Neural cell (in vitro differentiated cells): ENCODE measurements at regions not wholly inside any gene's neighbourhood (a gene's known extent, or its start where the extent isn't known, plus 50 kb on each side); places are given as distances from the start of the nearest gene placed in this dataset.

ENCODE experiments used
- H2AFZ ChIP-seq: fragments of 200-600, 300-800 bp; sonication (generic), shearing (Covaris generic); 2 replicates; pipeline ENCODE4 v1.6.0; 2014; ENCODE audit warnings: low read depth, mild to moderate bottlenecking, antibody characterized with exemption, low read length, moderate library complexity
- H3F3A ChIP-seq: fragments of 200-600 bp; shearing (Covaris generic); 2 replicates; pipeline ENCODE4 v1.6.1; 2016; ENCODE audit warnings: mild to moderate bottlenecking, moderate library complexity, mixed read lengths, antibody characterized with exemption, low read length; ENCODE audit not compliant: insufficient read depth, poor library complexity, severe bottlenecking
- H3K27ac ChIP-seq: fragments of 200-600, 300-800 bp; sonication (generic), shearing (Covaris generic); 2 replicates; pipeline ENCODE4 v1.5.1; 2014; ENCODE audit warnings: mild to moderate bottlenecking, low read length, moderate library complexity
- H3K27me3 ChIP-seq: fragments of 300-800, 200-600 bp; sonication (generic), shearing (Covaris generic); 2 replicates; pipeline ENCODE4 v1.6.0; 2014; ENCODE audit warnings: mild to moderate bottlenecking, low read depth, low read length, moderate library complexity; ENCODE audit not compliant: insufficient read depth
- H3K36me3 ChIP-seq: fragments of 300-800, 200-600 bp; sonication (generic), shearing (Covaris generic); 2 replicates; pipeline ENCODE4 v1.5.1; 2014; ENCODE audit warnings: mild to moderate bottlenecking, antibody characterized with exemption, low read length, moderate library complexity; ENCODE audit not compliant: insufficient read depth
- H3K4me2 ChIP-seq: fragments of 300-800, 200-600 bp; sonication (generic), shearing (Covaris generic); 2 replicates; pipeline ENCODE4 v1.6.0; 2014; ENCODE audit warnings: mild to moderate bottlenecking, low read length
- H3K4me3 ChIP-seq: fragments of 300-800, 200-600 bp; sonication (generic), shearing (Covaris generic); 2 replicates; pipeline ENCODE4 v1.5.1; 2014; ENCODE audit warnings: mild to moderate bottlenecking, low read length, moderate library complexity
- H3K79me2 ChIP-seq: fragments of 200-600 bp; shearing (Covaris generic); replicated peaks from 2 replicates; pipeline ENCODE4 v1.6.0; 2014; ENCODE audit warnings: mild to moderate bottlenecking, low read length, moderate library complexity; ENCODE audit not compliant: insufficient read depth
- H3K9ac ChIP-seq: fragments of 300-800, 200-600 bp; sonication (generic), shearing (Covaris generic); 2 replicates; pipeline ENCODE4 v1.6.1; 2016; ENCODE audit warnings: mild to moderate bottlenecking, low read length, mixed read lengths
- H3K9me2 ChIP-seq: fragments of 200-600 bp; shearing (Covaris generic); 2 replicates; pipeline ENCODE4 v1.6.1; 2016; ENCODE audit warnings: mild to moderate bottlenecking, low read length, mixed read lengths; ENCODE audit not compliant: insufficient read depth
- H3K9me3 ChIP-seq: fragments of 200-600, 300-800 bp; sonication (generic), shearing (Covaris generic); 2 replicates; pipeline ENCODE4 v1.6.1; 2016; ENCODE audit warnings: mild to moderate bottlenecking, mixed run types, low read length, moderate library complexity, mixed read lengths
- H4K20me1 ChIP-seq: fragments of 200-600 bp; shearing (Covaris generic); 2 replicates; pipeline ENCODE4 v1.6.1; 2016; ENCODE audit warnings: mild to moderate bottlenecking, mixed run types; ENCODE audit not compliant: insufficient read depth
- CTCF ChIP-seq: fragments of 450-650 bp; IDR thresholded peaks from 2 replicates; pipeline ENCODE4 v1.5.1; 2014; ENCODE audit warnings: antibody characterized with exemption, mild to moderate bottlenecking, moderate library complexity; ENCODE audit not compliant: poor library complexity, severe bottlenecking
- EP300 ChIP-seq: fragments of 450-650 bp; conservative IDR thresholded peaks from 2 replicates; pipeline ENCODE4 v1.6.1; 2014; ENCODE audit warnings: antibody characterized with exemption, mild to moderate bottlenecking, moderate library complexity; ENCODE audit not compliant: poor library complexity, severe bottlenecking
- EZH2 ChIP-seq: fragments of 200-600, 300-800 bp; shearing (Covaris generic), sonication (generic); IDR thresholded peaks from 2 replicates; pipeline ENCODE4 v1.6.1; 2014; ENCODE audit warnings: antibody characterized with exemption, low read length, borderline replicate concordance, mild to moderate bottlenecking; ENCODE audit not compliant: insufficient read depth, poor library complexity, severe bottlenecking
- MXI1 ChIP-seq: fragments of 450-650 bp; conservative IDR thresholded peaks from 2 replicates; pipeline ENCODE4 v1.6.1; 2014; ENCODE audit warnings: antibody characterized with exemption, mild to moderate bottlenecking; ENCODE audit not compliant: poor library complexity, severe bottlenecking
- POLR2AphosphoS5 ChIP-seq: IDR thresholded peaks from 2 replicates; pipeline ENCODE4 v1.6.1; 2012
- RAD21 ChIP-seq: fragments of 450-650 bp; conservative IDR thresholded peaks from 2 replicates; pipeline ENCODE4 v1.6.1; 2014; ENCODE audit warnings: antibody characterized with exemption, mild to moderate bottlenecking, moderate library complexity
- SMC3 ChIP-seq: fragments of 450-650 bp; conservative IDR thresholded peaks from 2 replicates; pipeline ENCODE4 v1.6.1; 2014; ENCODE audit warnings: antibody characterized with exemption, mild to moderate bottlenecking, moderate library complexity; ENCODE audit not compliant: poor library complexity
- TAF1 ChIP-seq: IDR thresholded peaks from 2 replicates; pipeline ENCODE4 v1.6.1; 2012; ENCODE audit warnings: low read depth
- TF ChIP-seq, protein P1 (sequence below): IDR thresholded peaks from 2 replicates; pipeline ENCODE4 v1.6.1; 2012; ENCODE audit warnings: borderline replicate concordance

- Histone ChIP-seq H3K27ac (no peak overlapping the region), H3K4me3 (no peak overlapping the region), H3F3A (no peaks in the 10 kb centered on the region), H4K20me1 (no peaks in the 10 kb centered on the region), H3K27me3 (no peaks in the 10 kb centered on the region), H3K9me2 (no peaks in the 10 kb centered on the region), H3K9me3 (no peaks in the 10 kb centered on the region), H3K4me2 (no peak overlapping the region), H3K79me2 (no peaks in the 10 kb centered on the region), H3K9ac (no peak overlapping the region), H2AFZ (no peak overlapping the region), H3K36me3 (no peaks in the 10 kb centered on the region)
- no peak for TF ChIP-seq CTCF
- TF ChIP-seq TAF1 = no peak
- TF ChIP-seq SMC3 = no peak
These were observed 82.5 kb upstream of the PICALM start for GRCh38 chr11:86151174-86152005.

DNA sequence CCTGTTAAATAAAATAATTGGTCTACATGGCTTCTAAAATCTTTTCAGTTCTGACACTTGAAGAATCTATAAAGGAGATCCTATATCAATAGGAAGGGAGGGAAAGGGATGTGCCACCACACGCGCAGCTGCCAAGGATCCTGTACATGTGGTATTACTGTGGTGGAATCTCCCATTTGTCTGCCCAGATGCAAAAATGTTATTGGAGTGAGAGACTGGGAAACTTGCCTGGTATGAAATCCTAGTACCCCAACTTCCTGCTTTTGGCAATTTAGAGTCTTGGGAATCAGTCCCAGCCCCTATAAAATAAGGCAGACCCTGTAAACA, 81.9 kb upstream of the PICALM start:
- Histone ChIP-seq H3K9me2 (no peaks in the 10 kb centered on the region), H3K79me2 (no peaks in the 10 kb centered on the region), H3K9me3 (no peaks in the 10 kb centered on the region), H3K4me3 (no peak overlapping the region), H3K36me3 (no peaks in the 10 kb centered on the region), H3K9ac (no peak overlapping the region), H4K20me1 (no peaks in the 10 kb centered on the region), H2AFZ (no peak overlapping the region), H3F3A (no peaks in the 10 kb centered on the region), H3K27ac (no peak overlapping the region), H3K4me2 (no peak overlapping the region), H3K27me3 (no peaks in the 10 kb centered on the region)
- TF ChIP-seq TAF1 = no peak
- no peak for TF ChIP-seq SMC3
- TF ChIP-seq, protein P1, sequence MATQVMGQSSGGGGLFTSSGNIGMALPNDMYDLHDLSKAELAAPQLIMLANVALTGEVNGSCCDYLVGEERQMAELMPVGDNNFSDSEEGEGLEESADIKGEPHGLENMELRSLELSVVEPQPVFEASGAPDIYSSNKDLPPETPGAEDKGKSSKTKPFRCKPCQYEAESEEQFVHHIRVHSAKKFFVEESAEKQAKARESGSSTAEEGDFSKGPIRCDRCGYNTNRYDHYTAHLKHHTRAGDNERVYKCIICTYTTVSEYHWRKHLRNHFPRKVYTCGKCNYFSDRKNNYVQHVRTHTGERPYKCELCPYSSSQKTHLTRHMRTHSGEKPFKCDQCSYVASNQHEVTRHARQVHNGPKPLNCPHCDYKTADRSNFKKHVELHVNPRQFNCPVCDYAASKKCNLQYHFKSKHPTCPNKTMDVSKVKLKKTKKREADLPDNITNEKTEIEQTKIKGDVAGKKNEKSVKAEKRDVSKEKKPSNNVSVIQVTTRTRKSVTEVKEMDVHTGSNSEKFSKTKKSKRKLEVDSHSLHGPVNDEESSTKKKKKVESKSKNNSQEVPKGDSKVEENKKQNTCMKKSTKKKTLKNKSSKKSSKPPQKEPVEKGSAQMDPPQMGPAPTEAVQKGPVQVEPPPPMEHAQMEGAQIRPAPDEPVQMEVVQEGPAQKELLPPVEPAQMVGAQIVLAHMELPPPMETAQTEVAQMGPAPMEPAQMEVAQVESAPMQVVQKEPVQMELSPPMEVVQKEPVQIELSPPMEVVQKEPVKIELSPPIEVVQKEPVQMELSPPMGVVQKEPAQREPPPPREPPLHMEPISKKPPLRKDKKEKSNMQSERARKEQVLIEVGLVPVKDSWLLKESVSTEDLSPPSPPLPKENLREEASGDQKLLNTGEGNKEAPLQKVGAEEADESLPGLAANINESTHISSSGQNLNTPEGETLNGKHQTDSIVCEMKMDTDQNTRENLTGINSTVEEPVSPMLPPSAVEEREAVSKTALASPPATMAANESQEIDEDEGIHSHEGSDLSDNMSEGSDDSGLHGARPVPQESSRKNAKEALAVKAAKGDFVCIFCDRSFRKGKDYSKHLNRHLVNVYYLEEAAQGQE = no peak
- no peak for TF ChIP-seq MXI1
- TF ChIP-seq POLR2AphosphoS5 = no peak
- no peak for TF ChIP-seq EZH2
- TF ChIP-seq EP300 = no peak
- TF ChIP-seq RAD21 = no peak
- TF ChIP-seq CTCF = no peak
